Erythroblast (primary cell): ENCODE measurements at regions not wholly inside any gene's neighbourhood (a gene's known extent, or its start where the extent isn't known, plus 50 kb on each side); places are given as distances from the start of the nearest gene placed in this dataset.
"Not testable (repeated sequence)": the region's sequence is repeated elsewhere in the genome, so short reads cannot be mapped to it uniquely, and the experiment has no call there.

Source experiments
- DNase-seq, 2 experiments: peaks; one replicate each; lab custom pipeline; 2025; lab: John Stamatoyannopoulos, UW
- GATA1 ChIP-seq: IDR thresholded peaks from 2 replicates; pipeline ENCODE4 v1.6.1; 2011; ENCODE audit warnings: low read depth, mild to moderate bottlenecking, control low read depth, low read length, moderate library complexity
- POLR2A ChIP-seq: IDR thresholded peaks from 2 replicates; pipeline ENCODE4 v1.6.1; 2011; ENCODE audit warnings: mild to moderate bottlenecking, low read length

DNA sequence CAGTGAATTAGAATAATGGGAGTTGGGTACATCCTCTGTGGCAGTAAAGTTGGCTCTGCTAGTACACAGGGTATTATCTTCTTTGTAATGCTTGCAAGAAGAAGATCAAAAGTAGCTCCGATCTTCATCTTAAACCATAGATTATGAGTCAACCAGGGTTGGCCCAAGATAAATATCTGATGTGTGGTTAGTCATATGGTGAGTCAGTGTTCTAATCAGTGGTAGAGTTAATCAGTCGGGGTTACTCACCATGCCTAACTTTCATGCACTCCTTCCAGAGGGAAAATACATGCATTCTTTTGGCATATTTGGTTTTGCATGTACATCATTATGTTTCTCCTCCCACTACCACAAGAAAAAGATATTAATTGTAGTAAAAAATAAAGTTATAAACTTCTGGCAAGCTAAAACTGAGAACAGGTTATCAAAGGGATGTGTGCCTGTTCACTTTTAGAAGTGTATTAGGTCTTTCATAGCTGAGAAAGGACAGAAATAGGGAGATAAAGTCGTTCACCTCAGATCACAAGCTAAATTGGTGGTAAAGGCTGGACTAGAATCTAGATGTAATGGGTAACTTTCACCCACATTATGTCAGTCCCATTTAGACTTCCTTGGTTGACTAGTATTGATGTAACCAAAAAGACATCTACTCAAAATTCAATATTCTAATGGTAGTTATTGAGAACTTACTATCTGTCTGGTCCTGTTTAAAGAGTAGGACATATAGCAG is 684.4 kb downstream of the IRS1 start:
- peak in 1 of 2 experiments; percentile 3 for DNase-seq
- no peak for TF ChIP-seq GATA1
- no peak for TF ChIP-seq POLR2A

- no peak for DNase-seq
- TF ChIP-seq POLR2A (no peak), GATA1 (no peak)
Measured at GRCh38 chr2:226114436-226114835, 685.2 kb downstream of the IRS1 start.

DNA sequence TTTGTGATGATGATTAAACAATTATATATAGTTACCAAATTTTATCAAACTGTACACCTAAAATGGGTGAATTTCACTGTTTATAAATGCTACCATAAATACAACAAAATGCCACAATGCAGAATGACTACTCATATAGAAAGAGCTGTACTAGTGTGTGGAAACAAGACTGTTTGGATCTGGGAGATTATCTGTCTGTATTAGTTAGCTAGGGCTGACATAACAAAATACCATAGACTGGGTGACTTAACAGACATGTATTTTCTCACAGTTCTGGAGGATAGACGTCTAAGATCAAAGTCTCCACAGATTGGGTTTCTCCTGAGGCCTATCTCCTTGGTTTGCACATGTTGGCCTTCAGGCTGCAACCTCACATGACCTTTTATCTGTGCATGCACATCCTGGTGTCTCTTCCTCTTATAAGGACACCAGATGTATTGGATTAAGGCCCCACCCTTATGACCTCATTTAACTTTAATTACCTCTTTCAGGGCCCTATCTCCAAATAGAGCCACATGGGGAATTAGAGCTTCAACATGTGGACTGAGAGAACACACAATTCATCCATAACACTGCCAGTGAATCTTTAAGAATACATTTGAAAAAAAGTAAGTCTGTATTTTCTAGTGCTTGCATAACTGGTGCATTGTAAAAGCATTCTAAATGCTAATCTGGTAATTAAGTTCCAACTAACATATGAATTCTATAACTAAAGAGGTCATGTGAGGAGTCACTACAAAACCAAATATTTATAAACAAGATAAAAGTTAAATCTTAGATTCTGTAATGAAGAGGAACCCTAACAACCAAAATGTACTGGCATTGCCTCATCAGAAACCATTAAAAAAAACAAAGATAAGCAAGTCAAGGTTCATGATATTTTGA is 699.6 kb downstream of the NYAP2 start:
- TF ChIP-seq GATA1 (no peak), POLR2A (no peak)
- DNase-seq: no peak

- no peak for DNase-seq
- no peak for TF ChIP-seq GATA1
- no peak for TF ChIP-seq POLR2A
Measured at GRCh38 chr2:226095058-226095457, 695.5 kb downstream of the NYAP2 start.

- no peak for DNase-seq
- TF ChIP-seq POLR2A (no peak), GATA1 (no peak)
Measured at GRCh38 chr2:226093364-226093763, 693.9 kb downstream of the NYAP2 start.

DNA sequence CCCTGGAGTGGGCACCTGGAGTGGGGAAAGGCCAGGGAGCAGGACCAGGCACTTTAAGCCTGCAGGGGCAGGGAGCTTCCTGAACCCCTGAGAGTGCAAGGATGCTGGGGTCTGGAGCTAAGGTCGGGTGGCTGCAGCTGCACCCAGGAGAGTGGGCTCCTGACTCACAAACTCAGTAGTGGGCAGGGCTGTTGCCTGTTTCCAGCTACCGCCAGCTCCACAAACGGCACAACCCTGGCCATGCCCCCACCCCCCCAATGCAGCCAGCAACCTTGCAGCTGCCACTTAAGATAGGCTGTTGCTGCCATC is 688.8 kb downstream of the NYAP2 start:
- TF ChIP-seq GATA1: no peak
- no peak for TF ChIP-seq POLR2A
- DNase-seq: no peak

- no peak for DNase-seq
- no peak for TF ChIP-seq GATA1
- no peak for TF ChIP-seq POLR2A
Measured at GRCh38 chr2:226087505-226088365, 688.2 kb downstream of the NYAP2 start.

DNA sequence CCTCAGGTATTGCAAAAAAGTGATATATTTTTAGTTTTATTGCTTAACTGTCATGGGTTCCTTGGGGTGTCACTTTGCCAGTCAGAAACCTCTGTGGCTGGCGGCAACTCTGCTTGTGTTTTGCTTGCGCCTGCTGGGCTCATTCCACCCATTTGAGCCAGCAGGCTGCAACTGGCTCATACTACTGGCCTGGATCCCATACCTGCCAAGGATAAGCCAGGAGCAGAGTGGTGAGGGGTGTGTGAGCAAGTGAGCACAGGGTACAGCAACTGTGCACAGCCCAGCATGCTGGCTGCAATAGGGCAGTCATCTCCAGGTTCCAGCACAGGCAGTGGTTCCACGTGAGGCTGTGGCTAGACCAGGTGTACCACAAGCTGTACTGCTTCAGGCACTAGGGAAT is 687.5 kb downstream of the NYAP2 start:
- no peak for DNase-seq
- TF ChIP-seq POLR2A (no peak), GATA1 (no peak)

DNA sequence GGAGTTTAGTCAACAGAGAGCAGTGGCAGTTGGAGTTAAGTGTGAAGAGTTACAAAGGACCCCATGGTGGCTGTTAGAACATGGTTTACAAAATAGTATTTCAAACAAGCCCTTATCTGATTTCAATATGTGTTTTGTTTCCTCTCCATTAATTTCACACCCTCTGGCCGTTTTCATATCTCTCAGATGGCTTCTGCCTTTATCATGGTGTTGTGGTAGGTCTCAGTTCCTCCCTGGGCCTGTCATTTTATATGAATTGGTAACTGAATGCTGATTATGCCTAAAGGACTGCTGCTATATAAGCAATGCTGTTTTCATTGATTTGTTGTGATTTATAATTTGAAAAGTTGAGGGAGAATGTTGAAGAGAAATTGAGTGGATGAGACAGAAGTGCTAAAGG is 686.7 kb downstream of the NYAP2 start:
- TF ChIP-seq POLR2A: no peak
- TF ChIP-seq GATA1: no peak
- DNase-seq: no peak

- DNase-seq: not testable (repeated sequence)
Measured at GRCh38 chr2:226085425-226085824, 685.9 kb downstream of the NYAP2 start.

- DNase-seq: no peak
Measured at GRCh38 chr2:226080334-226080733, 680.8 kb downstream of the NYAP2 start.

GRCh38 chr2:226079671-226080181 is 680.2 kb downstream of the NYAP2 start:
- no peak for TF ChIP-seq POLR2A
- TF ChIP-seq GATA1: no peak
- no peak for DNase-seq

More at GRCh38 chr2:226080334-226080733, 680.8 kb downstream of the NYAP2 start:
- TF ChIP-seq POLR2A (no peak), GATA1 (no peak)

- TF ChIP-seq POLR2A (no peak), GATA1 (no peak)
- DNase-seq: no peak
Measured at GRCh38 chr2:226079196-226079595, 679.7 kb downstream of the NYAP2 start.
